ENCODE measurements at regions not wholly inside any gene's neighbourhood (a gene's known extent, or its start where the extent isn't known, plus 50 kb on each side); places are given as distances from the start of the nearest gene placed in this dataset.

DNA sequence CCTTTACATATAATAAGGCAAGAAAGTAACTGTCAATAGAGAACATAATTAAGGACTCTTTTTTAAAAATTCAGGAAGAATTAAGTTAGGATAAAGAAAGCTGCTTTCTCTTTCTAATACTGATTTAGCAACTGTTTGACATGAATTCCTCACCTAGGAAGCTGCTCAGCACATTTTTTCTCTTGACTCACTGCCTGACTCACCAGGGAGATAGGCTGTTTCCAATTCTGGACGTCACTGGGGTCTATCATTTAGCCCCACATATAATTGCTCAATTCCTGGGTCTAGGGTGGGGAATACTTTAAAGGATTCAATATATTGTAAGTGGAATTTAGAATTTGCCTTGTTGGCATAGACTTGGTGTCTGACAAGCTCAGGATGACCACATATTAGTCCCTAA is 50.8 kb upstream of the UGP2 start:
- TF ChIP-seq, protein P1, sequence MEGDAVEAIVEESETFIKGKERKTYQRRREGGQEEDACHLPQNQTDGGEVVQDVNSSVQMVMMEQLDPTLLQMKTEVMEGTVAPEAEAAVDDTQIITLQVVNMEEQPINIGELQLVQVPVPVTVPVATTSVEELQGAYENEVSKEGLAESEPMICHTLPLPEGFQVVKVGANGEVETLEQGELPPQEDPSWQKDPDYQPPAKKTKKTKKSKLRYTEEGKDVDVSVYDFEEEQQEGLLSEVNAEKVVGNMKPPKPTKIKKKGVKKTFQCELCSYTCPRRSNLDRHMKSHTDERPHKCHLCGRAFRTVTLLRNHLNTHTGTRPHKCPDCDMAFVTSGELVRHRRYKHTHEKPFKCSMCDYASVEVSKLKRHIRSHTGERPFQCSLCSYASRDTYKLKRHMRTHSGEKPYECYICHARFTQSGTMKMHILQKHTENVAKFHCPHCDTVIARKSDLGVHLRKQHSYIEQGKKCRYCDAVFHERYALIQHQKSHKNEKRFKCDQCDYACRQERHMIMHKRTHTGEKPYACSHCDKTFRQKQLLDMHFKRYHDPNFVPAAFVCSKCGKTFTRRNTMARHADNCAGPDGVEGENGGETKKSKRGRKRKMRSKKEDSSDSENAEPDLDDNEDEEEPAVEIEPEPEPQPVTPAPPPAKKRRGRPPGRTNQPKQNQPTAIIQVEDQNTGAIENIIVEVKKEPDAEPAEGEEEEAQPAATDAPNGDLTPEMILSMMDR (IDR thresholded peaks at IDR 0.05; ENCODE audit: borderline replicate concordance, extremely low read depth, low read length, poor library complexity, severe bottlenecking) = no peak
- TF ChIP-seq EZH2 (IDR thresholded peaks at IDR 0.05; ENCODE audit: borderline replicate concordance, low read depth, low read length, severe bottlenecking) = no peak
